ENCODE measurements at regions not wholly inside any gene's neighbourhood (a gene's known extent, or its start where the extent isn't known, plus 50 kb on each side); places are given as distances from the start of the nearest gene placed in this dataset.
"Not testable (repeated sequence)": the region's sequence is repeated elsewhere in the genome, so short reads cannot be mapped to it uniquely, and the experiment has no call there.

DNA sequence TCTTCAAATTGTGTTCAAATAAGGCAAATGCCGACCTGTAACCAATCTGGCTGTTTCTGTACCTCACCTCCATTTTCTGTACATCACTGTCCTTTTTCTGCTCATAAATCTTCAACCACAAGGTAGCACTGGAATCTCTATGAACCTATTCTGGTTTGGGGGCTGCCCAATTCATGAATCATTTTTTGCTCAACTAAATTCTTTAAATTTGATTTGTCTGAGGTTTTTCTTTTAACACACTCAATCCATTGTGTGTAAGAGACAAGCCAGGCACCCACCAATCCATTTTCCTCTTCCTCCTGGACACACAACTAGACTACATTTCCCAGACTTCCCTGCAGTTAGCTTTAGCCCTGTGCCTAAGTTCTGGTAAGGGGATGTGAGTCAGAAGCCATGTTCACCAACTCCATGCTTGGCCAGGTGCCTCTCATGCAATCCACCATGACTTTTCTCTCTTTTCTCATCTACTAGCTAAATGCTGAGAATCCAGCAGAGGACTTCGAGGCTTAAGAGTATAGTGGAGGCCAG is 193.2 kb upstream of the KLF3 start:
- no peak overlapping the region for H3K9ac ChIP-seq (ENCODE audit: low read depth in 1 of 2, low read length in 2 of 2)
- no peak overlapping the region for H3K27ac ChIP-seq (ENCODE audit: low read depth, low read length)
- H3K36me3 ChIP-seq (ENCODE audit: control insufficient read depth in 1 of 2, insufficient read depth in 2 of 2, low read length in 2 of 2) = no peaks in the 10 kb centered on the region
- no peak overlapping the region for H3K4me3 ChIP-seq (ENCODE audit: low read depth in 1 of 2, low read length in 2 of 2)
- no peaks in the 10 kb centered on the region for H3K4me1 ChIP-seq (ENCODE audit: control insufficient read depth in 1 of 2, insufficient read depth in 2 of 2, low read length in 2 of 2)
- peaks cover 4 to 10% of the 10 kb centered on the region in 2 donors for H3K9me3 ChIP-seq (ENCODE audit: control insufficient read depth in 1 of 2, low read length in 2 of 2)
- no peaks in the 10 kb centered on the region for H3K27me3 ChIP-seq (ENCODE audit: control insufficient read depth in 1 of 2, insufficient read depth in 2 of 2, low read length in 2 of 2)

DNA sequence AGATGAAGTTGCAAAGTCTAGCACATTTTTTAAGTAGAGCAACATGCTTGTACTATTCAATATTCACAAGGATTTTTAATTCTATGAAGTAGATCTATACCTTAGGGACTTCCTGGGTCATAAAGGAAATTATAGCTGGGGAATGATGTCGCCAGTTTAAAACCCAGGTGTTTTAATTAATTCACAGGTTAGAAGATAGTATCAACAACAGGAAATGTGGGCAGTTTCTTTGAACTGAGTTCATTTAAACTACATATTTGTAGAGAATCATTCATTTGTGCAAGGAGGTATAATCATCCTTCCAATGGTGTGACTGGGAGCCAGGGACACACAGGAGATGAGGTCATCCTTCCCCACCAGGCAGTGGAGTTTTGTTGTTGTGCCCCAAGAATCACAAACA is 181.3 kb upstream of the KLF3 start:
- H3K4me3 ChIP-seq (ENCODE audit: low read depth in 1 of 2, low read length in 2 of 2) = no peak overlapping the region
- H3K9ac ChIP-seq (ENCODE audit: low read depth in 1 of 2, low read length in 2 of 2) = no peak overlapping the region
- H3K36me3 ChIP-seq (ENCODE audit: control insufficient read depth in 1 of 2, insufficient read depth in 2 of 2, low read length in 2 of 2) = no peaks in the 10 kb centered on the region
- no peaks in the 10 kb centered on the region for H3K4me1 ChIP-seq (ENCODE audit: control insufficient read depth in 1 of 2, insufficient read depth in 2 of 2, low read length in 2 of 2)
- H3K9me3 ChIP-seq (ENCODE audit: control insufficient read depth in 1 of 2, low read length in 2 of 2) = peaks cover 0 to 4% of the 10 kb centered on the region in 2 donors
- no peaks in the 10 kb centered on the region for H3K27me3 ChIP-seq (ENCODE audit: control insufficient read depth in 1 of 2, insufficient read depth in 2 of 2, low read length in 2 of 2)
- H3K27ac ChIP-seq (ENCODE audit: low read depth, low read length) = no peak overlapping the region

DNA sequence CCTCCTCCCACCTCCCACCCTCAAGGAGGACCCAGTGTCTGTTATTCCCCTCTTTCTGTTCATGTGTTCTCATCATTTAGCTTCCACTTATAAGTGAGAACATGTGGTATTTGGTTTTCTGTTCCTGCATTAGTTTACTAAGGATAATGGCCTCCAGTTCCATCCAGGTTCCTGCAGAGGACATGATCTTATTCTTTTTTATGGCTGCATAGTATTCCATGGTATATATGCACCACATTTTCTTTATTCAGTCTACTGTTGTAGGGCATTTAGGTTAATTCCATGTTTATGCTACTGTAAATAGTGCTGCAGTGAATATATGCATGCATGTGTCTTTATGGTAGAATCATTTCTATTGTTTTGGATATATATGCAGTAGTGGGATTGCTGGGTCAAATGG is 180.4 kb upstream of the KLF3 start:
- H3K4me3 ChIP-seq (ENCODE audit: low read depth in 1 of 2, low read length in 2 of 2); H3K9ac ChIP-seq (ENCODE audit: low read depth in 1 of 2, low read length in 2 of 2); H3K4me1 ChIP-seq (ENCODE audit: control insufficient read depth in 1 of 2, insufficient read depth in 2 of 2, low read length in 2 of 2); H3K36me3 ChIP-seq (ENCODE audit: control insufficient read depth in 1 of 2, insufficient read depth in 2 of 2, low read length in 2 of 2); H3K27ac ChIP-seq (ENCODE audit: low read depth, low read length); H3K27me3 ChIP-seq (ENCODE audit: control insufficient read depth in 1 of 2, insufficient read depth in 2 of 2, low read length in 2 of 2); H3K9me3 ChIP-seq (ENCODE audit: control insufficient read depth in 1 of 2, low read length in 2 of 2): not testable (repeated sequence)

DNA sequence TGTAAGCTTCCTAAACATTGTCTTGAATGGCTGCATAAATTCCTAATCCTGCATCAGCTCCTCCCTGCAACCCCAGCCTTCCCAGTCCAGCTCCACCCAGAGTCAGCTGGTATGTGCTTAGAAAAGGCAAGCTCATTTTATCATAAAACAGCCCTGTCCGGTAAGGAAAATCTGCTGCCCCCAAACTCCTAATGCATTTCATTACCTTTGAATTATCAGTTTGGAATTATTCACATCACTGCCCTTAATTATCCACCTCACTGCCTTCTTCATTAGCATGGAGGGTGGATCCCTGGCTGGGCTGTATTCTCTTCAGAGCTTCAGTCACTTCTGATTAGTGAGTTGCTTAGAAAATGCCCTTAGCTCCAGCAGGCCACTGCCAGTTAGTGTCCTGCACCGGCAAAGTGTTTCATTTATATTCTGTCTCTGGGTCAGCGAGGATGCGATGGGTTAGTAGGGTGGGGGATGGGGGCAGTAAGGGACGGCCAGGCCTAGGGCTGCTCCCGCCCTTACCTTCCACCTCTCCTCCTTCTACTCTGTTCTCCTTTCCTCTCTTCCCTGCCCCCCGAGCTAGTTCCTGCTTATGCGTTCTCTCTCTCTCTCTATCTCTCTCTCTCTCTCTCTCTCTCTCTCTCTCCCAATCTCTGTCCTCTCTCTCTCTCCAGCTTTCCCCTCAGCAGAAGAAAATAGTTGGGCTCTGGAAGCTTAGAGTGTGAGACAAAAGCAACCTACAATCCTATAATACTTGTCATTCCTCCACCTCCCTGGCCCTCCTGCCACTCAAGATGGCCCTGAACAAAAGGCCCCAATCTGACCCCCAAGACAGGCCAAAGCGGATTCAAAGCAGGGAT is 174.8 kb upstream of the KLF3 start:
- H3K9me3 ChIP-seq (ENCODE audit: control insufficient read depth in 1 of 2, low read length in 2 of 2) = no peaks in the 10 kb centered on the region
- H3K27me3 ChIP-seq (ENCODE audit: control insufficient read depth in 1 of 2, insufficient read depth in 2 of 2, low read length in 2 of 2) = no peaks in the 10 kb centered on the region
- H3K27ac ChIP-seq (ENCODE audit: low read depth, low read length) = no peak overlapping the region
- no peak overlapping the region for H3K9ac ChIP-seq (ENCODE audit: low read depth in 1 of 2, low read length in 2 of 2)
- H3K4me3 ChIP-seq (ENCODE audit: low read depth in 1 of 2, low read length in 2 of 2) = no peak overlapping the region
- no peaks in the 10 kb centered on the region for H3K36me3 ChIP-seq (ENCODE audit: control insufficient read depth in 1 of 2, insufficient read depth in 2 of 2, low read length in 2 of 2)
- peaks cover 18 to 25% of the 10 kb centered on the region in 2 donors for H3K4me1 ChIP-seq (ENCODE audit: control insufficient read depth in 1 of 2, insufficient read depth in 2 of 2, low read length in 2 of 2)

DNA sequence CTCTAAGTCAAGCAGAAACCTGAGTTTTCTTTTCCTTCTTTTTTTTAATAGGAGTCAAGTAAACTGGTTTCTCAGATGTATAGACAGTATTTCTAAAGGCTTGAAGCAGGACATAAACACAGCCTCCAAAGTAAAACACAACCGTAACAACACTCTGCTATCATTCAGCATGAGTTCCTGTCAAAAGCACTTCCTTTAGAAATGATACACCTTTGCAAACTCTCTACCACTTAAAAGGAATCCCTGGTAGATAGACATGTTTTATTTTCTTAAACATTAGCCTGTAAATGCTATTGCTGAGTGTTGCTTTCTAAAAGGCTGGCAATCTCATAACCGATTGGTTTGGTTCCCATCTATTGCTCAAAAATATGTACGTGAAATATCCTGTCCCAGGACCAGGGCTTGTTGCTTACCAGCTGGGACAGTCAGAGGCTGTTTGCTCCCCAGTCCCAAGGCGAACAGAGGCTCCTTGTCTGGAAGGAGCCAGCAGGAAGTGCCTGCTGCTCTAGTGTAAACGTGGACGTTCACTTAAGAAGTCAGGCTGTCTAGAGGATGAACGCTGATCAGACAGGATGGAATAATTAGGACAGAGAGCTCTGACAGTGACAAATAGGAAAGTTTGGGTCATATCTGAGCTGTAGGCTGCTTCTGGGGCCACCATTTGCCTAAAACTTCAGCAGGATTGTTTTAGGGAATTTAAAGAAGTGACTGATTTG is 173.9 kb upstream of the KLF3 start:
- H3K27me3 ChIP-seq (ENCODE audit: control insufficient read depth in 1 of 2, insufficient read depth in 2 of 2, low read length in 2 of 2) = no peaks in the 10 kb centered on the region
- H3K9ac ChIP-seq (ENCODE audit: low read depth in 1 of 2, low read length in 2 of 2) = peak overlapping the region in 1 of 2 donors; percentile 19
- peaks cover 18 to 25% of the 10 kb centered on the region in 2 donors for H3K4me1 ChIP-seq (ENCODE audit: control insufficient read depth in 1 of 2, insufficient read depth in 2 of 2, low read length in 2 of 2)
- no peaks in the 10 kb centered on the region for H3K36me3 ChIP-seq (ENCODE audit: control insufficient read depth in 1 of 2, insufficient read depth in 2 of 2, low read length in 2 of 2)
- H3K4me3 ChIP-seq (ENCODE audit: low read depth in 1 of 2, low read length in 2 of 2) = no peak overlapping the region
- H3K27ac ChIP-seq (ENCODE audit: low read depth, low read length) = no peak overlapping the region
- no peaks in the 10 kb centered on the region for H3K9me3 ChIP-seq (ENCODE audit: control insufficient read depth in 1 of 2, low read length in 2 of 2)

DNA sequence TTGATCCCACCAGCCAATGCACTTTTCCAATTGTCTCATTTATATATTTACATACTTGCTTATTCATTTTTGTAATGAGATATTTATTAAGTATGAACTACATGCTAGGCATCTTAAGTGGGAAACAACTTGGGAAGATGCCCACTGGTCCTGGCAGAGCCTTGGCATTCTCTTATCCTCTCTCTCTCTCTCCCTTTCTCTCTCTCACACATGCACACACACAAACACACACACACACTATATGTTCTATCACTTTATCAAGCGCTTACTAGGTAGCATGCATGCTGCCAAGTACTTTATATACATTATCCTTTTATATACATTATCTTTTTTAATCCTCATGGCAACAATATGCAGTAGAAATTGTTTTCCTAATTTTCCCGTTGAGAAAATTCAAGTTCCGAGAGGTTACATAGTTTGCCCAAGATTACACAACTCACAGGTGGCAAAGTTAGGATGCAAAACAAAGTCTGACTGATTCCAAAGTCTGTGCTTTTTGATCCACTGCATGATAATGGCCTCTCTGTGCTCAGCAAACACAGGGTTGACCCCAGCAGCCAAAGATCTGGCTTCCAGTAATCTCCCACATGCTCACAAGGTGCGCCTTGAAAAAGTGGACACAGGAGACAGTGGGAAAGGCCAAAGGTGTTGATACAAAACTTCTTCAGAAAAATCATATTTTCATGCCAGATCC is 173.1 kb upstream of the KLF3 start:
- Histone ChIP-seq H3K27ac (ENCODE audit: low read depth, low read length) (no peak overlapping the region), H3K4me3 (ENCODE audit: low read depth in 1 of 2, low read length in 2 of 2) (no peak overlapping the region), H3K9me3 (ENCODE audit: control insufficient read depth in 1 of 2, low read length in 2 of 2) (no peaks in the 10 kb centered on the region), H3K4me1 (ENCODE audit: control insufficient read depth in 1 of 2, insufficient read depth in 2 of 2, low read length in 2 of 2) (peaks cover 18 to 25% of the 10 kb centered on the region in 2 donors), H3K36me3 (ENCODE audit: control insufficient read depth in 1 of 2, insufficient read depth in 2 of 2, low read length in 2 of 2) (no peaks in the 10 kb centered on the region), H3K9ac (ENCODE audit: low read depth in 1 of 2, low read length in 2 of 2) (no peak overlapping the region), H3K27me3 (ENCODE audit: control insufficient read depth in 1 of 2, insufficient read depth in 2 of 2, low read length in 2 of 2) (no peaks in the 10 kb centered on the region)

DNA sequence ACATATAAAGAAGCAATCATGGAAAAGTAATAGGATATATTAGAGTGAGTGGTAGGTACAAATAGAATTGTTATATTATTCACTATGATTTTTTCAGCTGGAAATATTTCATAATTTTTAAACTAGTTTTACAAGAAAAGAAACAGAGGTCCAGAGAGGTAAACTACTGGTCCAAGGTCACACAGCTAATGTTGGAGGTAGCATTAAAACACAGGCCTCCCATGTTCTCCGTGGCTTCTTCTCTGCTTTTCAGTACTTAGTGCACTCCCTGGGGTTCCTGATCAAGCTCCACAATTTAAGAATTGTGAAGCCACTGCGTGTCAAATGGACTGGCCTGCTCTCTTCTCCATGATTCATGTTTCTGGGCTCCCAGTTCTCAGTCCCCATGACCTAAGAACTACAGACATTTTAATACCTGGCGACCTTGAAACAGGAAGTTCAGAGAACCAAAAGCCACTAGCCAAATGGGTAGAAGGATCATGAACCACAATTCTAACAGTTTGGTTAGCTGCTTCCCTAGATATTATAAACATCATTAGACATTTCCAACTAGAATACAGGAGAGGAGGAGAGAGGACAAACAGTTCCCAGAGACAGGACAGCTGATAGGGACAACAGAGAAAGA is 172.0 kb upstream of the KLF3 start:
- Histone ChIP-seq H3K9ac (ENCODE audit: low read depth in 1 of 2, low read length in 2 of 2) (no peak overlapping the region), H3K4me1 (ENCODE audit: control insufficient read depth in 1 of 2, insufficient read depth in 2 of 2, low read length in 2 of 2) (peaks cover 18 to 25% of the 10 kb centered on the region in 2 donors), H3K27ac (ENCODE audit: low read depth, low read length) (no peak overlapping the region), H3K36me3 (ENCODE audit: control insufficient read depth in 1 of 2, insufficient read depth in 2 of 2, low read length in 2 of 2) (no peaks in the 10 kb centered on the region), H3K4me3 (ENCODE audit: low read depth in 1 of 2, low read length in 2 of 2) (no peak overlapping the region), H3K27me3 (ENCODE audit: control insufficient read depth in 1 of 2, insufficient read depth in 2 of 2, low read length in 2 of 2) (no peaks in the 10 kb centered on the region), H3K9me3 (ENCODE audit: control insufficient read depth in 1 of 2, low read length in 2 of 2) (no peaks in the 10 kb centered on the region)

DNA sequence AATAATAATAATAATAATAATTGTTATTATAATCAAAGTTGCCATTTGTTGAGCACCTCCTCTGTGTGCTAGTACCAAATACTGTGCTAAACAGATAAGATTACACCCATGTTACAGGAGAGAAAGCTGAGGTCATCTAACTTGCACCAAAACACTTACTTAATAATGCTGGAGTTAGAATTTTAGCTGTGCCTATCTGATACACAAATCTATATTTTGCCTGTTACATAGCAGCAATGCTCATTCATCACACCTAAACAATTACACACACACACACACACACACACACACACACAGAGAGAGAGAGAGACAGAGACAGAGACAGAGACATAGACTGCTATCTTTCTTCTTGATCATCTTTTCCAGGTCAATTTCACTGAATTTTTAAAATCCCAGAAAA is 170.9 kb upstream of the KLF3 start:
- H3K4me3 ChIP-seq (ENCODE audit: low read depth in 1 of 2, low read length in 2 of 2) = no peak overlapping the region
- peaks cover 18 to 25% of the 10 kb centered on the region in 2 donors for H3K4me1 ChIP-seq (ENCODE audit: control insufficient read depth in 1 of 2, insufficient read depth in 2 of 2, low read length in 2 of 2)
- no peaks in the 10 kb centered on the region for H3K9me3 ChIP-seq (ENCODE audit: control insufficient read depth in 1 of 2, low read length in 2 of 2)
- no peak overlapping the region for H3K27ac ChIP-seq (ENCODE audit: low read depth, low read length)
- no peaks in the 10 kb centered on the region for H3K36me3 ChIP-seq (ENCODE audit: control insufficient read depth in 1 of 2, insufficient read depth in 2 of 2, low read length in 2 of 2)
- no peaks in the 10 kb centered on the region for H3K27me3 ChIP-seq (ENCODE audit: control insufficient read depth in 1 of 2, insufficient read depth in 2 of 2, low read length in 2 of 2)
- H3K9ac ChIP-seq (ENCODE audit: low read depth in 1 of 2, low read length in 2 of 2) = no peak overlapping the region

DNA sequence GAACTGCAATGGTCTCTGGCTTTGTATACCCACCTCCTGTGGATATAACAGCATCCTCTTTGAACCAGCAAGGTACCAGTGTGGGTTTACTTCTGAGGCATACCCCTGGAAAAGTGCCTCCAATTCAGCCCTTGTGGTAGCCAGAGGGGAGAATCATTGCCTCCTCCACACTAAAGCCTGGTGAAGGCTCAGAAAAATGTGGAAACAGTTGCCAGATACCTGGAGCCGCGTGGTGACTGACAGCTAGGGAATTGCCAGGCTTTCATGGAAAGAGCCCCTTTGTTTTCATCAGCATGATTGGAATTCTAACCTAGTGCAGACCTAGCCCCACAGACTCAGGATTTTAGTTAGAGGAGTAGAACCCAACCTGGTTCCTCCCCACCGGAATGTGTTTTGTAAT is 168.6 kb upstream of the KLF3 start:
- Histone ChIP-seq H3K9ac (ENCODE audit: low read depth in 1 of 2, low read length in 2 of 2) (no peak overlapping the region), H3K27me3 (ENCODE audit: control insufficient read depth in 1 of 2, insufficient read depth in 2 of 2, low read length in 2 of 2) (no peaks in the 10 kb centered on the region), H3K4me3 (ENCODE audit: low read depth in 1 of 2, low read length in 2 of 2) (no peak overlapping the region), H3K36me3 (ENCODE audit: control insufficient read depth in 1 of 2, insufficient read depth in 2 of 2, low read length in 2 of 2) (no peaks in the 10 kb centered on the region), H3K9me3 (ENCODE audit: control insufficient read depth in 1 of 2, low read length in 2 of 2) (no peaks in the 10 kb centered on the region), H3K4me1 (ENCODE audit: control insufficient read depth in 1 of 2, insufficient read depth in 2 of 2, low read length in 2 of 2) (peaks cover 3 to 11% of the 10 kb centered on the region in 2 donors), H3K27ac (ENCODE audit: low read depth, low read length) (no peak overlapping the region)
